ENCODE measurements at regions not wholly inside any gene's neighbourhood (a gene's known extent, or its start where the extent isn't known, plus 50 kb on each side); places are given as distances from the start of the nearest gene placed in this dataset.
A peak's percentile ranks its signal among the peaks of the same experiment; 100 is the strongest.

DNA sequence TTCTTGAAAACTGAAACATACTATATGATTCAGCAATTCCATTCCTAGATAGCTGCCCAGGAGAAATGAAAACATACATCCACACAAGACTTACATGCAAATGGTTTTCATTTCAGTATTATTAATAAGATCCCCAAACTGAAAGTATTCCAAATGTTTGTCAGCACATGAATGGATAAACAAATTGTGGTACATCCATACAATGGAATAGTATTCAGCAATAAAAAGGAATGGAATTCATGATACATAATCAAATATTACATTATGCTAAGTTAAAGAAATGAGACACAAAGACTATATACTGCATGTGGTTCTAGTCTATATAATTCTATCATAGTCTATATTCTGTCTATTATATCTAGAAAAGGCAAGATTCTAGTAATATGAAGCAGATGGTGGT is 152.4 kb upstream of the KIT start:
- Histone ChIP-seq H3K27me3 (no peaks in the 10 kb centered on the region), H3K4me3 (no peak overlapping the region), H3K9me3 (peaks cover 0 to 12% (median 2%) of the 10 kb centered on the region in 4 donors), H3K27ac (replicated peaks in 1 of 4) (no peak overlapping the region), H3K36me3 (no peaks in the 10 kb centered on the region), H3K4me1 (no peaks in the 10 kb centered on the region)
- TF ChIP-seq, protein P1, sequence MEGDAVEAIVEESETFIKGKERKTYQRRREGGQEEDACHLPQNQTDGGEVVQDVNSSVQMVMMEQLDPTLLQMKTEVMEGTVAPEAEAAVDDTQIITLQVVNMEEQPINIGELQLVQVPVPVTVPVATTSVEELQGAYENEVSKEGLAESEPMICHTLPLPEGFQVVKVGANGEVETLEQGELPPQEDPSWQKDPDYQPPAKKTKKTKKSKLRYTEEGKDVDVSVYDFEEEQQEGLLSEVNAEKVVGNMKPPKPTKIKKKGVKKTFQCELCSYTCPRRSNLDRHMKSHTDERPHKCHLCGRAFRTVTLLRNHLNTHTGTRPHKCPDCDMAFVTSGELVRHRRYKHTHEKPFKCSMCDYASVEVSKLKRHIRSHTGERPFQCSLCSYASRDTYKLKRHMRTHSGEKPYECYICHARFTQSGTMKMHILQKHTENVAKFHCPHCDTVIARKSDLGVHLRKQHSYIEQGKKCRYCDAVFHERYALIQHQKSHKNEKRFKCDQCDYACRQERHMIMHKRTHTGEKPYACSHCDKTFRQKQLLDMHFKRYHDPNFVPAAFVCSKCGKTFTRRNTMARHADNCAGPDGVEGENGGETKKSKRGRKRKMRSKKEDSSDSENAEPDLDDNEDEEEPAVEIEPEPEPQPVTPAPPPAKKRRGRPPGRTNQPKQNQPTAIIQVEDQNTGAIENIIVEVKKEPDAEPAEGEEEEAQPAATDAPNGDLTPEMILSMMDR (IDR thresholded peaks at IDR 0.05), result no peak
- TF ChIP-seq POLR2AphosphoS5 (IDR thresholded peaks at IDR 0.05), result no peak
- TF ChIP-seq POLR2A (IDR thresholded peaks at IDR 0.05; ENCODE audit: low read depth), result no peak
- no peak for TF ChIP-seq EP300 (IDR thresholded peaks at IDR 0.05)
- DNase-seq (ENCODE audit: extremely low spot score), result no peak
- intact Hi-C loops (cut with DNase I), result no loop called here

DNA sequence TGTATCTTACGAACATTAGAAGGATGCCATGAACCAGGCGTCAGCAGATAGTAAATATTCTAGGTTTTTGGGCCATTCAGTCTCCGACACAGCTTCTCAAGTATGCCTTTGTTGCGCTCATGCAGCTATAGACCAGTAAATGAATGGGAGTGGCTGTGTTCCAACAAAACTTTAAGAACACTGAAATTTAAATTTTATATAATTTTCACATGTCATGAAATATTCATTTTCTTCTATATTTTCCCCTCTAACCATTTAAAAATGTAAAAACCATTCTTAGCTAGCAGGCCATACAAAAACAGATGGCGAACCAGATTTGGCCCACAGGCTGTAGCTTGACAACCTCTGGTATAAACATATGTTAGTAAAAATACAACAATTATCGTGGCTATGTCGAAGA is 151.8 kb upstream of the KIT start:
- Histone ChIP-seq H3K36me3 (no peaks in the 10 kb centered on the region), H3K4me3 (no peak overlapping the region), H3K27ac (replicated peaks in 1 of 4) (no peak overlapping the region), H3K9me3 (peaks cover 0 to 12% (median 2%) of the 10 kb centered on the region in 4 donors), H3K4me1 (no peaks in the 10 kb centered on the region), H3K27me3 (no peaks in the 10 kb centered on the region)
- TF ChIP-seq POLR2AphosphoS5 (IDR thresholded peaks at IDR 0.05) (no peak), POLR2A (IDR thresholded peaks at IDR 0.05; ENCODE audit: low read depth) (no peak), EP300 (IDR thresholded peaks at IDR 0.05) (no peak)
- TF ChIP-seq, protein P1 (IDR thresholded peaks at IDR 0.05), result no peak
- DNase-seq (ENCODE audit: extremely low spot score), result peak; percentile 26
- intact Hi-C loops (cut with DNase I), result no loop called here
- WGBS, result 91% methylated on average over 7 of the region's 7 CpGs

DNA sequence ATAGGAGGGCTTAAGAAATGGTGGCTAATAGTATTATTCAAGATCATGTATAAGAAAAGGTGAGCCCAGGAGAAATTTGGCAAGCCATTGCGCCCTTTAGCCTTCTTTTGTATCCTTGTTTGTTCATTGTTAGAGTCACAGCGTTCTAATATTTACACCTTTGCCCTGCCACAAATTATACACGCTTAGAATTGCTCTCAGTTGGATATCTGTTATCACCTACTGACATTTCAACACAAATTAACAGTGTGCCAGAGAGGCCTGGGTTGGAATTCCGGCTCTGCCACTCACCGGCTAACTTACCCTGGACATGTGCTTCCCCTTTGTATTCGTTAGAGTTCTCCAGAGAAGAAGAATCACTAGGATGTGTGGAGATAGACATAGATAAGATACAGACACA is 148.7 kb upstream of the KIT start:
- 93% methylated on average over 6 of the region's 6 CpGs for WGBS
- intact Hi-C loops (cut with DNase I), result no loop called here
- Histone ChIP-seq H3K4me3 (no peak overlapping the region), H3K4me1 (no peaks in the 10 kb centered on the region), H3K36me3 (no peaks in the 10 kb centered on the region), H3K27ac (replicated peaks in 1 of 4) (no peak overlapping the region), H3K27me3 (no peaks in the 10 kb centered on the region), H3K9me3 (peaks cover 0 to 12% (median 2%) of the 10 kb centered on the region in 4 donors)
- peak; percentile 24 for DNase-seq (ENCODE audit: extremely low spot score)
- TF ChIP-seq, protein P1 (IDR thresholded peaks at IDR 0.05), result no peak
- TF ChIP-seq POLR2AphosphoS5 (IDR thresholded peaks at IDR 0.05) (no peak), POLR2A (IDR thresholded peaks at IDR 0.05; ENCODE audit: low read depth) (no peak), EP300 (IDR thresholded peaks at IDR 0.05) (no peak)

DNA sequence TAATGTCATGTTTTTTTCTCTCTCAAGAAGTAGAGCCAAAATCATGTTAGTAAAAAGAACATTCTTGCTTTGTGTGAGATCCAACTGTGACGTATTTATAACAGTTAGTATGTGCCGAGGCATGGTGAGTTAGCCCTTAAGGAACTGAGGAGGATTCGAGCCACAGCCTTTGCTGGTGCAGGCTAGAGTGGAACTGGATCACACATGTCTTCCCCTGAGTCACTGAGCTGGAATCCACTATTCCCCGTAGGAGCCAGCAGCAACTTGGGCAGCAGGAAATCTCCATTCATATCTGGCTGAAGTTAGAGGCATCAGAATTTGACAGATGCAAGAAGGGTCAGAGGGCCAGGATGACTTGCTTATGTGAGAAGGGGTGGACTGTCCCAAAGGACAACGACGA is 144.6 kb upstream of the KIT start:
- Histone ChIP-seq H3K27ac (replicated peaks in 1 of 4) (peak overlapping the region in 1 of 4 donors; percentile 27), H3K4me1 (peaks cover 0 to 7% (median 0%) of the 10 kb centered on the region in 4 donors), H3K9me3 (no peaks in the 10 kb centered on the region), H3K27me3 (no peaks in the 10 kb centered on the region), H3K4me3 (no peak overlapping the region), H3K36me3 (no peaks in the 10 kb centered on the region)
- DNase-seq (ENCODE audit: extremely low spot score), result peak; percentile 92
- TF ChIP-seq POLR2AphosphoS5 (IDR thresholded peaks at IDR 0.05), result peak in 1 of 2 donors; percentile 36
- no peak for TF ChIP-seq EP300 (IDR thresholded peaks at IDR 0.05)
- 20% methylated on average over 5 of the region's 6 CpGs for WGBS
- intact Hi-C loops (cut with DNase I), result no loop called here

DNA sequence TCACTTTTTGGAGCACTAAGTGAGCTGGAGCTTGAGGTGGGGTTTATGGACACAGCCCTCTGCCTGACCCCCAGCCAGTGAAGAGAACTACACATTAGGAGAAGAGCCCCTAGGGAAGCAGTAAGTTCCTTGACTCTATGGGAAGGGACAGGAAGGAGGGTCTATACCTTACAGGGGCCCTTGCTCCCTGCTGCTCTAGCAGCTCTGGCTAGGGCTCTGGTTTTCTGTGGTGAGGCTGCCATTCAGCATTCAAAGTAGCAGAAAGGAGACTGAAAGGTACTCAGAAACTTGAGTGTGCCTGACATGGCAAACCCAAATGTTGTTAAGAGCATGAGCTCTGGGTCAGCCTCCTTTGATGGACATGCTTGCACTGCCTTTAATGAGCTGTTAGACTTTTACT is 144.0 kb upstream of the KIT start:
- Histone ChIP-seq H3K4me1 (peaks cover 0 to 7% (median 0%) of the 10 kb centered on the region in 4 donors), H3K9me3 (no peaks in the 10 kb centered on the region), H3K27ac (replicated peaks in 1 of 4) (peak overlapping the region in 1 of 4 donors; percentile 46), H3K36me3 (no peaks in the 10 kb centered on the region), H3K4me3 (no peak overlapping the region), H3K27me3 (no peaks in the 10 kb centered on the region)
- TF ChIP-seq EP300 (IDR thresholded peaks at IDR 0.05) (no peak), POLR2A (IDR thresholded peaks at IDR 0.05; ENCODE audit: low read depth) (no peak), POLR2AphosphoS5 (IDR thresholded peaks at IDR 0.05) (no peak)
- TF ChIP-seq, protein P1 (IDR thresholded peaks at IDR 0.05), result no peak
- peak; percentile 64 for DNase-seq (ENCODE audit: extremely low spot score)
- intact Hi-C loops (cut with DNase I), result no loop called here
